ENCODE measurements at regions not wholly inside any gene's neighbourhood (a gene's known extent, or its start where the extent isn't known, plus 50 kb on each side); places are given as distances from the start of the nearest gene placed in this dataset.

DNA sequence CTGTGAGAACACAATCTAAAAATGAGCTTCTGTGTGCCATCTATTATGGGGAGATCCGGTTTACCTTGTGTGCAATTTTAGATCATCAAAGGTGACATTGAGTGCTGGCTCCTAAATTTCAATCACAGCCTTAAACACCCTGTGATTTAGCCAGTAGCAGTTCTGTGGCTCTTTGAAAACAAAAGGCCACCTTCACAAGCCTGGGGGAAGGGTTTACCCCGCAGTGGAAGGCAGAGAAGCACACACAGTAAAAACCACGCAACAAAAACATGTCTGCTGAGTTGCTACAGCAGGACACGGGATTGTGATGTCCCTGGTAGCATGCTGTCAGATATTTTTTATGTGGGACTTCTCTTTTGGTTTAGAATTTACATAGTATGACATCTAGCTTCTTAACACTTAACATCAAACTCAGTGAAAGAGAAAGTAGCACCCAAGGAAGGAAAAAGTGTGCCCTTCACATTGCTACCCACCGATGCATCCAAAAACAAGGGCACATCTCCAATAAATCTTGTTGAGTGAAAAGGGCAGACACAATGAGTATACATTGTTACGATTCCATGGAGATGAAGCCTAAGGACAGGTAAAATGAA, 56.1 kb upstream of the RNF152 start:
- DNase-seq: no peak

- no peak for DNase-seq
Measured at GRCh38 chr18:61948281-61948741, 55.5 kb upstream of the RNF152 start.

DNA sequence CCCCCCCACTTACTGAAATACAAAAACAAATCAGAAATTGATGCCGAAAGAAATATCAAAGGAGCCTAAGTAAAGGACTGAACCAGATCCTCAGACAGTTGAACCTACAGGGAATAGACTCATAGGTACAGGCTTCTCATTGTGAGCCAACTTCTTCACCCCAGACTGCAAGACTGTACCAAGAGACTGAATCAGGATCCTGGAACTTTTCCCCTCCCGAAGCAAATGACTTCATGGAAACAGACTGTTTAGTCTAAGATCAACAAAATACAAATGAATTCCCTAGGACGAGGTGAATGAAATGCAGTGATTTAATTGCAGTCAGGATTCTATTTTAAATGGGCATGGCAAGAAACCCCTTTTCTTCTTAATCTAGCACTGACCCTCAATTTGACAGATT, 53.6 kb upstream of the RNF152 start:
- no peak for DNase-seq

DNA sequence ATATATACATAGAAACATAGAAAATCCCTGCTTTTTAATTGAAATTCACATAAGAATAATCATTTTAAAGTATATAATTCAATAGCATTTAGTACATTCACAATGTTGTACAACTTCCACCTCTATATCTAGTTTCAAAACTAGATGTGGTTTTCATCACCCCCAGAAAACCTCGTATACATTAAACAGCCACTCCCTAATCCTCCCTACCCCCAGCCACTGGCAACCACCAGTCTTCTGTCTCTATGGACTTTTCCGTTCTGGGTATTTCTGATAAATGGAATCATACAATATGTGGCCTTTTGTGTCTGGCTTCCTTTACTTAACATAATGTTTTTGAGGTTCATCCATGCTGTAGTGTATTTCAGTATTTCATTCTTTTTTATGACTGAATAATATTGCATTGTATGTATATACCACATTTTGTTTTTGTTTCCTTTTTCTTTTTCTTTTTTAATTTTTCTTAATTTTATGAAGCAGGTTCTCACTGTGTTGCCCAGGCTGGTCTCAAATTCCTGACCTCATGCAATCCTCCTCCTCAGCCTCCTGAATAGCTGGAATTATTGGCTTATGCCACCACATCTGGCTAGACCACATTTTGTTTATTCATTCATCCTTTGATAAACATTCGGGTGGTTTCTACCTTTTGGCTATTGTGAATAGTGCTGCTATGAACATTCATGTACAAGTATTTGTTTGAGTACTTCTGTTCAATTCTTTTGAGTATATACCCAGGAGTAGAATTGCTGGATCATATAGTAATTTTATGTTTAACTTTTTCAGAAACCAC, 50.6 kb upstream of the RNF152 start:
- DNase-seq: no peak

Data from cerebellar nuclear complex (tissue), 1 donor.